ENCODE measurements at regions not wholly inside any gene's neighbourhood (a gene's known extent, or its start where the extent isn't known, plus 50 kb on each side); places are given as distances from the start of the nearest gene placed in this dataset.

GRCh38 chr1:221237587-221237986, 358.3 kb downstream of the HLX start:
- DNase-seq (ENCODE audit: low read depth, low spot score) = no peak
- TF ChIP-seq CTCF (IDR thresholded peaks at IDR 0.05; ENCODE audit: insufficient read depth, low read length, missing control alignments) = no peak
- H3K4me3 ChIP-seq (ENCODE audit: low read depth, low read length) = no peak overlapping the region
- ChIA-PET CTCF (interaction anchor here (1.2 kb wide), 1 partner anchor 198 kb away, joined by 3 read pairs; no protein-coding TSS in a partner anchor), POLR2A (no interaction called here)

- no peak for TF ChIP-seq CTCF (IDR thresholded peaks at IDR 0.05; ENCODE audit: insufficient read depth, low read length, missing control alignments)
- no peak for DNase-seq (ENCODE audit: low read depth, low spot score)
- ChIA-PET POLR2A (no interaction called here), CTCF (interaction anchor here (0.7 to 1.3 kb wide), 6 partner anchors 24 to 196 kb away, joined by 3 to 6 read pairs (median 3); no protein-coding TSS in a partner anchor)
- H3K4me3 ChIP-seq (ENCODE audit: low read depth, low read length) = no peak overlapping the region
Observed at GRCh38 chr1:221239181-221239580, 359.9 kb downstream of the HLX start.

GRCh38 chr1:221239792-221240191, 360.5 kb downstream of the HLX start:
- DNase-seq (ENCODE audit: low read depth, low spot score) = no peak
- CTCF ChIA-PET = interaction anchor here (0.9 to 1.3 kb wide), 4 partner anchors 24 to 196 kb away, joined by 3 to 6 read pairs (median 4); no protein-coding TSS in a partner anchor
- POLR2A ChIA-PET = no interaction called here
- H3K4me3 ChIP-seq (ENCODE audit: low read depth, low read length) = no peak overlapping the region
- no peak for TF ChIP-seq CTCF (IDR thresholded peaks at IDR 0.05; ENCODE audit: insufficient read depth, low read length, missing control alignments)

GRCh38 chr1:221240690-221241089, 361.4 kb downstream of the HLX start:
- H3K4me3 ChIP-seq (ENCODE audit: low read depth, low read length) = no peak overlapping the region
- POLR2A ChIA-PET = no interaction called here
- no peak for TF ChIP-seq CTCF (IDR thresholded peaks at IDR 0.05; ENCODE audit: insufficient read depth, low read length, missing control alignments)
- no peak for DNase-seq (ENCODE audit: low read depth, low spot score)
- CTCF ChIA-PET = interaction anchor here (0.7 to 1.3 kb wide), 2 partner anchors 23 to 190 kb away, joined by 3 to 6 read pairs; no protein-coding TSS in a partner anchor

GRCh38 chr1:221241157-221241556, 361.9 kb downstream of the HLX start:
- DNase-seq (ENCODE audit: low read depth, low spot score) = no peak
- H3K4me3 ChIP-seq (ENCODE audit: low read depth, low read length) = no peak overlapping the region
- CTCF ChIA-PET = no interaction called here
- no peak for TF ChIP-seq CTCF (IDR thresholded peaks at IDR 0.05; ENCODE audit: insufficient read depth, low read length, missing control alignments)
- POLR2A ChIA-PET = no interaction called here

- CTCF ChIA-PET = interaction anchor here (1.3 to 1.8 kb wide), 2 partner anchors 10 to 22 kb away, joined by 3 to 5 read pairs; no protein-coding TSS in a partner anchor
- POLR2A ChIA-PET = no interaction called here
- H3K4me3 ChIP-seq (ENCODE audit: low read depth, low read length) = no peak overlapping the region
- DNase-seq (ENCODE audit: low read depth, low spot score) = no peak
- no peak for TF ChIP-seq CTCF (IDR thresholded peaks at IDR 0.05; ENCODE audit: insufficient read depth, low read length, missing control alignments)
Observed at GRCh38 chr1:221241592-221241991, 362.3 kb downstream of the HLX start.

Data from AG04449 (cell line).